SJCRH30 (cell line): ENCODE measurements at regions not wholly inside any gene's neighbourhood (a gene's known extent, or its start where the extent isn't known, plus 50 kb on each side); places are given as distances from the start of the nearest gene placed in this dataset.

ENCODE experiments used
- DNase-seq, 2 experiments: peaks; one replicate each; pipeline ENCODE4 v3.0.0-alpha.2; 2015 to 2020
- H3K27ac ChIP-seq: fragments of 250-450 bp; sonication (Bioruptor Pico); 2 replicates; pipeline ENCODE4 v1.5.1; 2020; ENCODE audit warnings: mild to moderate bottlenecking, moderate library complexity
- H3K27me3 ChIP-seq: fragments of 250-450 bp; sonication (Bioruptor Pico); 2 replicates; pipeline ENCODE4 v1.5.1; 2020; ENCODE audit warnings: mild to moderate bottlenecking, moderate library complexity
- H3K36me3 ChIP-seq: fragments of 250-450 bp; sonication (Bioruptor Pico); 2 replicates; pipeline ENCODE4 v1.5.1; 2020; ENCODE audit warnings: mild to moderate bottlenecking, moderate library complexity
- H3K4me1 ChIP-seq: fragments of 250-450 bp; sonication (Bioruptor Pico); 2 replicates; pipeline ENCODE4 v1.5.1; 2020; ENCODE audit warnings: mild to moderate bottlenecking, moderate library complexity
- H3K4me3 ChIP-seq: fragments of 250-450 bp; sonication (Bioruptor Pico); 2 replicates; pipeline ENCODE4 v1.5.1; 2020; ENCODE audit warnings: mild to moderate bottlenecking, moderate library complexity
- H3K9me3 ChIP-seq: fragments of 250-450 bp; sonication (Bioruptor Pico); replicated peaks from 2 replicates; pipeline ENCODE4 v1.5.1; 2020; ENCODE audit warnings: mild to moderate bottlenecking, moderate library complexity

- H3K4me1 ChIP-seq, result peaks cover 19% of the 10 kb centered on the region
- H3K27me3 ChIP-seq, result no peaks in the 10 kb centered on the region
- H3K27ac ChIP-seq, result peak overlapping the region; percentile 68
- H3K4me3 ChIP-seq, result no peak overlapping the region
- no peak for DNase-seq
- H3K9me3 ChIP-seq, result no peaks in the 10 kb centered on the region
- no peaks in the 10 kb centered on the region for H3K36me3 ChIP-seq
Measured at GRCh38 chr6:87995461-87995860, 52.2 kb upstream of the SPACA1 start.

GRCh38 chr6:87993356-87993755 is 54.3 kb upstream of the SPACA1 start:
- Histone ChIP-seq H3K27me3 (no peaks in the 10 kb centered on the region), H3K4me1 (peaks cover 19% of the 10 kb centered on the region), H3K36me3 (no peaks in the 10 kb centered on the region), H3K4me3 (no peak overlapping the region), H3K9me3 (no peaks in the 10 kb centered on the region), H3K27ac (no peak overlapping the region)
- no peak for DNase-seq

GRCh38 chr6:87990871-87991270 is 56.8 kb upstream of the SPACA1 start:
- Histone ChIP-seq H3K27ac (no peak overlapping the region), H3K36me3 (no peaks in the 10 kb centered on the region), H3K4me3 (no peak overlapping the region), H3K27me3 (no peaks in the 10 kb centered on the region), H3K4me1 (peaks cover 14% of the 10 kb centered on the region), H3K9me3 (no peaks in the 10 kb centered on the region)
- no peak for DNase-seq

GRCh38 chr6:87982134-87982533 is 65.5 kb upstream of the SPACA1 start:
- Histone ChIP-seq H3K9me3 (no peaks in the 10 kb centered on the region), H3K4me3 (no peak overlapping the region), H3K27me3 (no peaks in the 10 kb centered on the region), H3K27ac (no peak overlapping the region), H3K36me3 (no peaks in the 10 kb centered on the region), H3K4me1 (no peaks in the 10 kb centered on the region)
- no peak for DNase-seq

- Histone ChIP-seq H3K4me3 (no peak overlapping the region), H3K27ac (no peak overlapping the region), H3K27me3 (no peaks in the 10 kb centered on the region), H3K4me1 (peaks cover 6% of the 10 kb centered on the region), H3K9me3 (no peaks in the 10 kb centered on the region), H3K36me3 (no peaks in the 10 kb centered on the region)
- no peak for DNase-seq
Measured at GRCh38 chr6:87979737-87980136, 67.9 kb upstream of the SPACA1 start.

- Histone ChIP-seq H3K4me1 (peaks cover 7% of the 10 kb centered on the region), H3K27me3 (no peaks in the 10 kb centered on the region), H3K4me3 (no peak overlapping the region), H3K9me3 (no peaks in the 10 kb centered on the region), H3K27ac (no peak overlapping the region), H3K36me3 (no peaks in the 10 kb centered on the region)
- no peak for DNase-seq
Measured at GRCh38 chr6:87976616-87977015, 71.0 kb upstream of the SPACA1 start.

GRCh38 chr6:87975561-87975960 is 72.1 kb upstream of the SPACA1 start:
- H3K36me3 ChIP-seq, result no peaks in the 10 kb centered on the region
- DNase-seq, result peak; percentile 66 to 83

GRCh38 chr6:87972279-87972678 is 75.4 kb upstream of the SPACA1 start:
- Histone ChIP-seq H3K9me3 (no peaks in the 10 kb centered on the region), H3K4me1 (peaks cover 8% of the 10 kb centered on the region), H3K27ac (no peak overlapping the region), H3K36me3 (no peaks in the 10 kb centered on the region), H3K4me3 (no peak overlapping the region), H3K27me3 (no peaks in the 10 kb centered on the region)
- DNase-seq, result no peak

More at GRCh38 chr6:87975561-87975960, 72.1 kb upstream of the SPACA1 start:
- H3K9me3 ChIP-seq, result no peaks in the 10 kb centered on the region
- H3K27ac ChIP-seq, result no peak overlapping the region
- peaks cover 8% of the 10 kb centered on the region for H3K4me1 ChIP-seq
- no peak overlapping the region for H3K4me3 ChIP-seq
- no peaks in the 10 kb centered on the region for H3K27me3 ChIP-seq

- H3K36me3 ChIP-seq, result no peaks in the 10 kb centered on the region
- no peak for DNase-seq
- H3K4me3 ChIP-seq, result no peak overlapping the region
- H3K4me1 ChIP-seq, result peaks cover 8% of the 10 kb centered on the region
- H3K9me3 ChIP-seq, result no peaks in the 10 kb centered on the region
- no peaks in the 10 kb centered on the region for H3K27me3 ChIP-seq
- no peak overlapping the region for H3K27ac ChIP-seq
Measured at GRCh38 chr6:87971605-87972262, 75.9 kb upstream of the SPACA1 start.

- DNase-seq, result no peak
- Histone ChIP-seq H3K9me3 (no peaks in the 10 kb centered on the region), H3K27ac (no peak overlapping the region), H3K4me1 (peaks cover 2% of the 10 kb centered on the region; the same call in 1 of the 2 replicates), H3K36me3 (no peaks in the 10 kb centered on the region), H3K27me3 (no peaks in the 10 kb centered on the region), H3K4me3 (no peak overlapping the region)
Measured at GRCh38 chr6:87968435-87969278, 79.0 kb upstream of the SPACA1 start.

- no peaks in the 10 kb centered on the region for H3K9me3 ChIP-seq
- no peaks in the 10 kb centered on the region for H3K36me3 ChIP-seq
- H3K27ac ChIP-seq, result no peak overlapping the region
- no peaks in the 10 kb centered on the region for H3K27me3 ChIP-seq
- no peak for DNase-seq
- no peaks in the 10 kb centered on the region for H3K4me1 ChIP-seq
- H3K4me3 ChIP-seq, result no peak overlapping the region
Measured at GRCh38 chr6:87965806-87966205, 81.8 kb upstream of the SPACA1 start.

- no peaks in the 10 kb centered on the region for H3K36me3 ChIP-seq
- no peak overlapping the region for H3K4me3 ChIP-seq
- H3K27me3 ChIP-seq, result no peaks in the 10 kb centered on the region
- no peaks in the 10 kb centered on the region for H3K9me3 ChIP-seq
- H3K27ac ChIP-seq, result peak overlapping the region; percentile 18; the same call in 1 of the 2 replicates
- DNase-seq, result no peak
- H3K4me1 ChIP-seq, result peaks cover 3% of the 10 kb centered on the region; the same call in 1 of the 2 replicates
Measured at GRCh38 chr6:87959083-87959482, 88.6 kb upstream of the SPACA1 start.

GRCh38 chr6:87951751-87952150 is 95.9 kb upstream of the SPACA1 start:
- H3K36me3 ChIP-seq, result no peaks in the 10 kb centered on the region
- H3K9me3 ChIP-seq, result no peaks in the 10 kb centered on the region
- no peaks in the 10 kb centered on the region for H3K27me3 ChIP-seq
- H3K27ac ChIP-seq, result no peak overlapping the region
- DNase-seq, result no peak
- H3K4me3 ChIP-seq, result no peak overlapping the region
- no peaks in the 10 kb centered on the region for H3K4me1 ChIP-seq

GRCh38 chr6:87950614-87951013 is 97.0 kb upstream of the SPACA1 start:
- Histone ChIP-seq H3K9me3 (no peaks in the 10 kb centered on the region), H3K27ac (no peak overlapping the region), H3K36me3 (no peaks in the 10 kb centered on the region), H3K4me3 (no peak overlapping the region), H3K27me3 (no peaks in the 10 kb centered on the region), H3K4me1 (no peaks in the 10 kb centered on the region)
- no peak for DNase-seq

GRCh38 chr6:87949194-87949593 is 98.4 kb upstream of the SPACA1 start:
- DNase-seq, result no peak
- Histone ChIP-seq H3K4me1 (peaks cover 8% of the 10 kb centered on the region; the same call in 1 of the 2 replicates), H3K4me3 (no peak overlapping the region), H3K36me3 (no peaks in the 10 kb centered on the region), H3K27ac (no peak overlapping the region), H3K9me3 (no peaks in the 10 kb centered on the region), H3K27me3 (no peaks in the 10 kb centered on the region)
